ENCODE measurements at regions not wholly inside any gene's neighbourhood (a gene's known extent, or its start where the extent isn't known, plus 50 kb on each side); places are given as distances from the start of the nearest gene placed in this dataset.

- no peak for TF ChIP-seq POLR2AphosphoS5 (IDR thresholded peaks at IDR 0.05)
- TF ChIP-seq POLR2A (IDR thresholded peaks at IDR 0.05), result no peak
- no peak for TF ChIP-seq CTCF (IDR thresholded peaks at IDR 0.05)
Observed at GRCh38 chr1:217989510-217989909, 295.6 kb upstream of the RRP15 start.

All from breast epithelium (tissue), 3 donors.